K562 (cell line): ENCODE measurements at regions not wholly inside any gene's neighbourhood (a gene's known extent, or its start where the extent isn't known, plus 50 kb on each side); places are given as distances from the start of the nearest gene placed in this dataset.

Experiments used
- ATAC-seq: fragments of 200-7000 bp; cut with Tn5 transposase; 3 replicates; pipeline ENCODE4 v1.9.1; 2020; ENCODE audit warnings: moderate library complexity
- BruUV-seq: library from RNA; stranded (reverse); fragments of 400-500 nt; replicated peaks from 2 replicates; lab custom pipeline; 2021; lab: Mats Ljungman, UMichigan
- CTCF ChIA-PET: fragments of 300-600 bp; formaldehyde crosslinking; extraction: SDS; loops from one replicate; lab custom pipeline; 2021; ENCODE audit warnings: low intra/inter-chr PET ratio; lab: Yijun Ruan, JAX
- POLR2A ChIA-PET: fragments of 300-600, 350-650 bp; sonication (Branson Sonifier 250); formaldehyde crosslinking; extraction: SDS; loops from one replicate; lab custom pipeline; 2021; ENCODE audit warnings: antibody characterized with exemption, inconsistent platforms; lab: Yijun Ruan, JAX
- DNase-seq, 4 experiments: peaks; one replicate each; pipeline versions ENCODE4 v3.0.0 to v3.0.0-alpha.2; 2011 to 2018; ENCODE audit warnings: low spot score in 3 of 4, mixed read lengths in 3 of 4; ENCODE audit errors: extremely low read depth in 1 of 4
- FAIRE-seq: peaks from 2 replicates; lab custom pipeline; 2011; peaks lifted over from hg19 to GRCh38; lab: Jason Lieb, UNC
- H2AFZ ChIP-seq: 2 replicates; pipeline ENCODE4 v1.6.0; 2011; ENCODE audit warnings: low read depth, low read length, control low read depth, inconsistent platforms
- H3K27ac ChIP-seq: fragments of 200-600 bp; 3 replicates; pipeline ENCODE4 v1.8.0; 2011; ENCODE audit warnings: low read depth, mild to moderate bottlenecking, control low read depth, inconsistent platforms, low read length, moderate library complexity, mixed read lengths; ENCODE audit errors: extremely low read depth
- H3K27me3 ChIP-seq, 2 experiments: fragments of 300-600 bp in 1 of 2; 2 replicates in 1 of 2; 3 replicates in 1 of 2; pipeline versions ENCODE4 v1.6.0 to v1.8.0; 2011; ENCODE audit warnings: inconsistent platforms in 2 of 2, low read length in 2 of 2, mild to moderate bottlenecking in 1 of 2, mixed read lengths in 1 of 2, moderate library complexity in 1 of 2; ENCODE audit not compliant: control insufficient read depth in 2 of 2, insufficient read depth in 2 of 2
- H3K36me3 ChIP-seq: fragments of 300-600 bp; 3 replicates; pipeline ENCODE4 v1.8.0; 2011; ENCODE audit warnings: mild to moderate bottlenecking, low read length, inconsistent platforms; ENCODE audit not compliant: control insufficient read depth, insufficient read depth
- H3K4me1 ChIP-seq, 2 experiments: fragments of 200-600 bp in 1 of 2; replicated peaks in 1 of 2; 2 replicates in 1 of 2; 3 replicates in 1 of 2; pipeline versions ENCODE4 v1.5.1 to v1.8.0; 2011; ENCODE audit warnings: inconsistent platforms in 2 of 2, low read length in 2 of 2, mild to moderate bottlenecking in 1 of 2, mixed read lengths in 1 of 2, moderate library complexity in 1 of 2; ENCODE audit not compliant: control insufficient read depth in 2 of 2, insufficient read depth in 2 of 2
- H3K4me2 ChIP-seq: 2 replicates; pipeline ENCODE4 v1.6.1; 2011; ENCODE audit warnings: low read length, control low read depth, inconsistent platforms, mixed read lengths; ENCODE audit not compliant: insufficient read depth
- H3K4me3 ChIP-seq: fragments of 200-600 bp; sonication (generic), shearing (Covaris generic); 2 replicates; pipeline ENCODE4 v1.5.1; 2016; ENCODE audit warnings: control low read depth, inconsistent platforms
- H3K79me2 ChIP-seq: fragments of 200-600 bp; 3 replicates; pipeline ENCODE4 v1.8.0; 2011; ENCODE audit warnings: low read length, inconsistent platforms; ENCODE audit not compliant: control insufficient read depth, insufficient read depth
- H3K9ac ChIP-seq, 2 experiments: 2 replicates each; pipeline versions ENCODE4 v1.6.0 to v1.6.1; 2011; ENCODE audit warnings: low read depth in 2 of 2, low read length in 2 of 2, control low read depth in 1 of 2, inconsistent platforms in 1 of 2, mild to moderate bottlenecking in 1 of 2, mixed read lengths in 1 of 2; ENCODE audit not compliant: insufficient read depth in 1 of 2
- H3K9me1 ChIP-seq: one replicate; pipeline ENCODE4 v1.6.0; 2011; ENCODE audit warnings: inconsistent platforms, mild to moderate bottlenecking, low read length, moderate library complexity; ENCODE audit not compliant: control insufficient read depth, insufficient read depth
- H3K9me3 ChIP-seq: replicated peaks from 2 replicates; pipeline ENCODE4 v1.5.1; 2011; ENCODE audit warnings: low read depth, low read length, inconsistent platforms; ENCODE audit not compliant: control insufficient read depth, insufficient read depth
- H4K20me1 ChIP-seq: replicated peaks from 2 replicates; pipeline ENCODE4 v1.6.1; 2011; ENCODE audit warnings: low read length, inconsistent platforms, mixed read lengths; ENCODE audit not compliant: control insufficient read depth, insufficient read depth
- BACH1 ChIP-seq: fragments of 200-800 bp; sonication (Bioruptor generic); IDR thresholded peaks from 2 replicates; pipeline ENCODE4 v1.6.1; 2016; ENCODE audit warnings: missing genetic modification characterization, missing compliant biosample characterization
- ETV5 ChIP-seq: sonication (generic); formaldehyde crosslinking; IDR thresholded peaks from 2 replicates; pipeline ENCODE4 v1.4.0; 2020; ENCODE audit warnings: low read depth, mild to moderate bottlenecking, missing genetic modification reagents
- HNRNPH1 ChIP-seq: fragments of 200-400 bp; formaldehyde crosslinking; optimal IDR thresholded peaks from 2 replicates; pipeline ENCODE3; 2017; ENCODE audit warnings: low read depth, mild to moderate bottlenecking, low read length, moderate library complexity
- KAT8 ChIP-seq: fragments of 450-650 bp; IDR thresholded peaks from 2 replicates; pipeline ENCODE4 v1.6.1; 2016; ENCODE audit warnings: low read depth, mild to moderate bottlenecking
- MIER1 ChIP-seq: fragments of 450-650 bp; IDR thresholded peaks from 2 replicates; pipeline ENCODE4 v1.6.1; 2016; ENCODE audit warnings: antibody characterized with exemption, mild to moderate bottlenecking, low read depth
- NFE2L1 ChIP-seq: fragments of 450-650 bp; IDR thresholded peaks from 2 replicates; pipeline ENCODE4 v1.6.1; 2016; ENCODE audit warnings: missing genetic modification characterization, low read depth, mild to moderate bottlenecking, missing compliant biosample characterization, moderate library complexity, borderline replicate concordance
- NONO ChIP-seq, 2 experiments: fragments of 200-400 bp in 1 of 2; fragments of 450-650 bp in 1 of 2; formaldehyde crosslinking in 1 of 2; IDR thresholded peaks; 2 replicates each; pipeline ENCODE4 v1.6.1; 2017; ENCODE audit warnings: low read depth in 2 of 2, mild to moderate bottlenecking in 2 of 2, moderate library complexity in 2 of 2, low read length in 1 of 2
- RFX7 ChIP-seq: fragments of 250-450 bp; sonication (Bioruptor Pico); IDR thresholded peaks from 2 replicates; pipeline ENCODE4 v1.5.1; 2021; ENCODE audit warnings: mild to moderate bottlenecking
- RNF2 ChIP-seq: sonication (generic); IDR thresholded peaks from 2 replicates; pipeline ENCODE4 v1.6.1; 2016
- SRSF1 ChIP-seq: fragments of 200-400 bp; formaldehyde crosslinking; IDR thresholded peaks from 2 replicates; pipeline ENCODE4 v1.6.1; 2017; ENCODE audit warnings: mild to moderate bottlenecking, low read depth, low read length, moderate library complexity
- TFAM ChIP-seq: fragments of 250-450 bp; sonication (Bioruptor Pico); conservative IDR thresholded peaks from 2 replicates; pipeline ENCODE4 v1.5.0; 2021; ENCODE audit warnings: mild to moderate bottlenecking, moderate library complexity
- YBX1 ChIP-seq: fragments of 450-650 bp; IDR thresholded peaks from 2 replicates; pipeline ENCODE4 v1.7.1; 2016; ENCODE audit warnings: mild to moderate bottlenecking
- ZFP91 ChIP-seq: sonication (generic); formaldehyde crosslinking; IDR thresholded peaks from 2 replicates; pipeline ENCODE4 v1.8.0; 2022; ENCODE audit warnings: mild to moderate bottlenecking, missing genetic modification reagents
- ZNF253 ChIP-seq: fragments of 250-450 bp; sonication (Bioruptor Pico); conservative IDR thresholded peaks from 2 replicates; pipeline ENCODE4 v1.6.1; 2021; ENCODE audit warnings: mild to moderate bottlenecking
- ZNF324 ChIP-seq: fragments of 250-450 bp; sonication (Bioruptor Pico); IDR thresholded peaks from 2 replicates; pipeline ENCODE4 v1.4.0; 2020; ENCODE audit warnings: mild to moderate bottlenecking
- ZNF766 ChIP-seq: fragments of 200-800 bp; sonication (Bioruptor generic); conservative IDR thresholded peaks from 2 replicates; pipeline ENCODE4 v1.6.1; 2016; ENCODE audit warnings: missing genetic modification characterization, missing compliant biosample characterization
- WGBS: fragments of 100-300 bp; shearing (Covaris generic); methylation state at CpG from one replicate; pipeline ENCODE4 v1.1.6; 2016; ENCODE audit warnings: low coverage, mixed read lengths; ENCODE audit not compliant: insufficient coverage; ENCODE audit errors: missing lambda C conversion rate; 5-methylcytosine and 5-hydroxymethylcytosine counted together
- in situ Hi-C: fragments of 300-500 bp; cut with MboI; formaldehyde crosslinking; loops from 4 replicates; pipeline ENCODE4 v1.15.0; 2018; ENCODE audit warnings: inconsistent platforms, mixed read lengths
- intact Hi-C: fragments of 100-400 bp; cut with micrococcal nuclease; formaldehyde crosslinking; loops from 2 replicates; pipeline ENCODE4 v1.14.2; 2022

- Histone ChIP-seq H3K9ac (no peak overlapping the region), H3K4me1 (no peaks in the 10 kb centered on the region)
- TF ChIP-seq SRSF1 (no peak), KAT8 (no peak), RFX7 (no peak), HNRNPH1 (no peak), ZNF766 (CRISPR knock-in tag) (no peak), NFE2L1 (tag) (no peak), YBX1 (no peak), BACH1 (tag) (no peak), ZNF253 (CRISPR knock-in tag) (no peak), ZFP91 (CRISPR knock-in tag) (no peak), RNF2 (no peak), NONO (IDR thresholded peaks at IDR 0.05; ENCODE audit: low read depth in 2 of 2, low read length in 1 of 2) (no peak), MIER1 (no peak), TFAM (CRISPR knock-in tag) (no peak), ETV5 (CRISPR knock-in tag) (no peak), ZNF324 (no peak)
- TF ChIP-seq, all 486 proteins: peak for 0
- H3K9me1 ChIP-seq, result no peaks in the 10 kb centered on the region
- DNase-seq (no peak), FAIRE-seq (no peak), ATAC-seq (no peak)
- no peak overlapping the region for H3K4me2 ChIP-seq
- no peak overlapping the region for H2AFZ ChIP-seq
- H3K79me2 ChIP-seq, result no peaks in the 10 kb centered on the region
- in situ Hi-C loops (no loop called here), intact Hi-C loops (no loop called here)
- ChIA-PET CTCF (no interaction called here), POLR2A (no interaction called here)
- no peaks in the 10 kb centered on the region for H3K27me3 ChIP-seq
- H3K4me3 ChIP-seq, result no peak overlapping the region
- WGBS, result 0% methylated on average over 3 of the region's 4 CpGs
- H4K20me1 ChIP-seq, result no peaks in the 10 kb centered on the region
- H3K27ac ChIP-seq, result no peak overlapping the region
- no TSS peak for BruUV-seq
- H3K36me3 ChIP-seq, result no peaks in the 10 kb centered on the region
- H3K9me3 ChIP-seq, result no peaks in the 10 kb centered on the region
Measured at GRCh38 chr14:30193845-30194501, 266.3 kb upstream of the PRKD1 start.
